Inflammatory macrophage (primary cell): ENCODE measurements at regions not wholly inside any gene's neighbourhood (a gene's known extent, or its start where the extent isn't known, plus 50 kb on each side); places are given as distances from the start of the nearest gene placed in this dataset.
"Not testable (repeated sequence)": the region's sequence is repeated elsewhere in the genome, so short reads cannot be mapped to it uniquely, and the experiment has no call there.

Experiments used
- DNase-seq, 2 donors: peaks; one replicate each; pipeline ENCODE4 v3.0.0-alpha.2; 2020 to 2022

GRCh38 chr14:46147452-46147851 lies 504.1 kb downstream of the RPL10L start:
- no peak for DNase-seq

- DNase-seq: no peak
These were observed 504.6 kb downstream of the RPL10L start for GRCh38 chr14:46147024-46147423.

GRCh38 chr14:46140445-46140844 lies 511.1 kb downstream of the RPL10L start:
- DNase-seq: no peak

DNA sequence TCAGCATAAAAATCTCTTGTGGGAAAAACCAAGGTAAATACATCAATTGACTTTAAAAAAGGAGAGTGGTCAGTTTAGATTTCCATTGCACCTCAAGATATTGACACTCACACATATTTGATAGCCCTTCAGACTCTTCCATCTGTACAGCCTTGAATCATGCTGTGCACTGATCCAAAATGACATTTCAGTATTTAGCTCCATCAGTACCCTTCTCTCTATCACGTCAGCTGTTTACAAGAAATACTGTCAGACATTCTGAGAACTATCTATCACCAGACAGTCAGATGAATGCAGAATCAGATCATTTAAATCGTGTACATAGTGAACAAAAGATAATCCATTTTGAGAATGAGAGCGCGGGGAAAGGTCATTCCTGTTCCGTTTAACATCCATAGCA lies 511.9 kb downstream of the RPL10L start:
- DNase-seq: no peak

DNA sequence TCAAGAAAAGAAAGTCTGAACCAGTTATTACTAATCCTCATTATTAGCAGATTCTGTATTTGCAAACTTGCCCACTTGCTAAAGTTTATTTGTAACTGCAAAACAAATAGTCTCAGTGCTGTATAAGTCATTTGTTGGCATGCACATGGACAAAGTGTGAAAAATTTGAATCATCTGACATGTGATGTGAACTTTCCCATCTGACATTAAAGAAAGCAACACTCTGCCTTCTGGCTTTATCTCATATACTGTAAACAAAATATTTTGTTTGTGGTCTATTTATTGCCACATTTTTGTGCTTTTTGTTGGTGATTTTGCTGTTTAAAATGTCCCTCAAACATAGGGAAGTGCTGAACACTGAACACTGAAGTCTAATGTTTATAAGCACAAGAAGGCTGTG lies 513.8 kb downstream of the RPL10L start:
- no peak for DNase-seq

DNA sequence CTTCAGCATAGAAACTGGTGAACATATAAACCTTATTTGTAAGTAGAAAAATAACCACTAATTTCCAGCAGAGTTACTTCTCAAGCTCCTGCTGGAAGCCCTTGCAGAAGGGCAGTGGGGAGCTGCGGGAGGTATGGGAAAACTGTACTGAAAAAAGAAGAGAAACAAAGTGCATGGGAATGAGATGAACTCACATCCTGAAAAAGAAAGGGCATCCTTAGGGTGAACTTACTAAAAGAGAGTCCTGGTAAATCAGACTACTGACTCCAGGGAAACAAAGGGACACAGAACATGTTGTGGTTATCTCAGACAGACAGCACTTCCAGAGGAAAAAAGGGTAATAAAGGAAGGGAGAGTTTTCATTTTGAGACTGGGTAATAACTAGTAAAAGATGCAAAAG lies 515.1 kb downstream of the RPL10L start:
- DNase-seq: no peak

- no peak for DNase-seq
These were observed 543.4 kb downstream of the RPL10L start for GRCh38 chr14:46108228-46108627.

DNA sequence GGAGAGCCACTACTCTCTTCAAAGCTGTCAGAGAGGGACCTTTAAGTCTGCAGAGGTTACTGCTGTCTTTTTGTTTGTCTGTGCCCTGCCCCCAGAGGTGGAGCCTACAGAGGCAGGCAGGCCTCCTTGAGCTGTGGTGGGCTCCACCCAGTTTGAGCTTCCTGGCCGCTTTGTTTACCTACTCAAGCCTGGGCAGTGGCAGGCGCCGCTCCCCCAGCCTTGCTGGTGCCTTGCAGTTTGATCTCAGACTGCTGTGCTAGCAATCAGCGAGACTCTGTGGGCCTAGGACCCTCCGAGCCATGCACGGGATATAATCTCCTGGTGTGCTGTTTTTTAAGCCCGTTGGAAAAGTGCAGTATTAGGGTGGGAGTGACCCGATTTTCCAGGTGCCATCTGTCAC lies 550.7 kb downstream of the RPL10L start:
- not testable (repeated sequence) for DNase-seq

DNA sequence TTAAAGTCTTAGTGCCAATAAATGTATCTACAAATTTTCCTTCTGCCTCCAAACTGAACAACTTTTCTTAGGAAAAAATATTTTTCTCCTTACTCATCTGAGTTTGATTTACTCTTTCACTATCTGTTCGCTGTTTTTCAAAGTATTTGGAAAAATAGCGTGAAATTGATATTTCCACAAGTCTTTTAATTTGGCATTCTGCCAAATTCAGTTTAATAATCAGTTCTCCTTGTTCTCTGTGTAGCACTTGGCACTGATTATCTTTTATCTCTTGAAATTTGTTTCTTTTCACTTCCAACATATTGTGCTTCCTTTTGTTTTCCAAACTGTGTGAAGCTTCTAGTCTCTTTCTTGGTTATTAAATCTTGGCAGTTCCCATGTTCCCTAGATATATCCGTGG lies 559.8 kb downstream of the RPL10L start:
- no peak for DNase-seq

- DNase-seq: no peak
These were observed 564.0 kb downstream of the RPL10L start for GRCh38 chr14:46087604-46088003.

DNA sequence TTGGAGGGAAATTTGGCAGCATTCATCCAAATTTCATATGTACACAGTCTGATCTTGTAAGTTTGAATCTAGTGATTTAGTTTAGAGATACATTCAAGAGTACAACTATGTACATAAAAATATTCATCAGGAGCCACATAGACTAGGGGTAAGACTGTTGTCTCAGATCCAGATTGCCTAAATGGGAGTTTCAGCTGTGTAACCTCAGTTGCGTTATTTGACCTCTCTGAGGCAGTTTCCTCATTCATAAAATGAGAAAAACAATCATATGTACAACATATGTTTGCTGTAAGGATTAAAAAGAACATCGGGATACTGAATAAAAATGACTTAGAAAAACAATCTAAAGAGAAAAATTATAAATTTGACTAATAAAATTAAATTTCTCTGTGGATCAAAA lies 577.5 kb downstream of the RPL10L start:
- no peak for DNase-seq

- DNase-seq: no peak
These were observed 587.7 kb downstream of the RPL10L start for GRCh38 chr14:46063872-46064271.

DNA sequence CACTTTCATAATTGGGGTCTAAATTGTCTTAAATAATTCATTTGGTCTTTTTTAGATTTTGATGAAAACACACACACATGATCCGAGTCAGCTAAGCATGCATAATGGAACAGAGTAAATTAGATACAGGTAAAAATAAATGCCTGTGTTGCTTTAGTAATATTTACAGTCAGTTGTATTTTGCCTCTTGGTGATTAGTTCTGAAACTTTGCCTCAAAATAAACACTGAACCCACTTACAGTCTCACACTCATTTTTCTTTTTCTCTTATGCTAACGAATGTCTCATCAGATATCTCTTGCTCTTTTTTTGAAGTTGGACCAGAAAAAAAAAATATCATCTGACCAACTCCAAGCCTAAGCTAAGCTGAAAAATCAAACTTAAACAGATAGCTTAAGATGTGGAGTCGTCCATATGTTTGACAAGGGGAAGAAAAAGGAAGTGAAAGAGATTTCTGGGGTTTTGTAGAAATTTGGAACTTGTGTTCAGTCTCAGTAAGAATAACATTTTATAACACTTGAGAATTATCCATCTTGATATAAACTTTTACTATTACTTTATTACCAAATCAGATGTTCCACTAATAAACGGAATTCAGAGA lies 592.5 kb downstream of the RPL10L start:
- no peak for DNase-seq

DNA sequence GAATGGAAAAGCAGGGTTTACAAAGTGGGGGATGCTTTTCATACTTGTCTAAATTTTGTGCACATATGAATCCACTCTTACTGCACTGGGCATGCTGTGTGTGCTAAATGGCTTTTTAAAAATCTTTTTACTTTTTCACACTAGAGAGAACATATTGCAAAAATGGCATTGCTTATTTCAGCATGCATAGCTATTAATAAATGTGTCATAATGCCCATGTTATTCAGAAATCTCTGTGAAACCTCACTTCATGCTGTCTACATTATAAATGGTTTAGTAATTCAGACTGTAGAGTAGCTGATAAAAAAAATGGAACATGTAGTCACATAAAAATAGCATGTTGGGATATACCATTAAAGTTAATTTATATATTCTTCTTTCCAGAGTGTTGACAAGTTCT lies 593.8 kb downstream of the RPL10L start:
- DNase-seq: no peak

DNA sequence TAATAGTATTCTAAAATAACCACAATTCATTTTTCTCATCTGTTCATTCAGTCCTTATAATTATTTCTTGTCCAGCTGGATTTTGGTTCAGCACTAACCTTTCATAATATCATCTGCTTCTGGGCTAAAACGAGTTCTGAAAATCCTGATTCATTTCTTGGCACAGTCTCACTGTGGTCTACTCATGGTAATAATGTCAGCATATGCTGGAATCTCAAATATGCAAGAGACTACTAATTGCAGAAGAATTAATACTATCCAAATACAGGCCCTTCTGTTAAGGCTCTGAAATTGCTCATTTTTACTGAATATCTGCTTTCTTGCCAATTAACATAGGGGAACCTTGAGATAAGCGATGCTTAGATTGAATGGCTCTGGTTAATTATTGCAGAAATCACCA lies 597.1 kb downstream of the RPL10L start:
- no peak for DNase-seq

DNA sequence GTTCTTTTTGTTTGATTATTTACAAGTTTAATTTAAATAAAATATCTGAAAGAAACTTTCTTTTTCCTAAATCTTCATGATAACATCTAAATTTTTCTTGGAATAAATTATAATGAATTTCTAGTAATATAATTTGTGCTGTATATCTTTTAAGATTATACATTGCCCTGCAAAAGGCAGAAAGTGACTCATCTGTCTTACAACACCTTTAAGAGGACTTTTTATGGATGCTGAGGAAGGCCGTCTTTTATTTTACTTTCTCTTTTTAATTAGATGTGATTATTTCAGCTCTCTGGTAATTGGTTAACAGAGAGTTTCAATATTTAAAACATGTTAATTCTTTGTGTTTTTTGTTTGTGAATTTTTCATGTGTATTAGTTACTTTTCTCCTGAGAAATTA lies 598.4 kb downstream of the RPL10L start:
- no peak for DNase-seq

- DNase-seq: no peak
These were observed 599.8 kb downstream of the RPL10L start for GRCh38 chr14:46051796-46052195.

DNA sequence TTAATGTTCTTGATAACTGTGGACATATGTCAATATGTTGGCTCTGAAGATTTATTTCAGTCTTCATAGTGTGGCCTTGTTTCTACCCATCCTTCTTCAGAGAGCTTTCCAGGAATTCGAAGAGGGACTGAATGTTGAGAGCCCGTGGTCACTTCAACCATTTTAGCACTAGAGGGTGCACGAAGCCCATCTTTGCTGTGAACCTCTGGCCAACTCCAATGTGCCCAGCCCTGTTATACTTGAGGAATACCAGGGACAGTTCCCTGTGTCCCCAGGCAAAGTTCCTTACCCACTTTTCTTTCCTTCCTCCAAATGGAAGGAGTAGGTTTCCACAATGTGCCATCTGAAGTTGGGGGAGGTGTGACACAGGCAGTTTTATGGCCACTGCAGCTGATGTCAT lies 603.5 kb downstream of the RPL10L start:
- DNase-seq: no peak

GRCh38 chr14:46036099-46036498 lies 615.5 kb downstream of the RPL10L start:
- DNase-seq: no peak

GRCh38 chr14:46034305-46034704 lies 617.3 kb downstream of the RPL10L start:
- no peak for DNase-seq

DNA sequence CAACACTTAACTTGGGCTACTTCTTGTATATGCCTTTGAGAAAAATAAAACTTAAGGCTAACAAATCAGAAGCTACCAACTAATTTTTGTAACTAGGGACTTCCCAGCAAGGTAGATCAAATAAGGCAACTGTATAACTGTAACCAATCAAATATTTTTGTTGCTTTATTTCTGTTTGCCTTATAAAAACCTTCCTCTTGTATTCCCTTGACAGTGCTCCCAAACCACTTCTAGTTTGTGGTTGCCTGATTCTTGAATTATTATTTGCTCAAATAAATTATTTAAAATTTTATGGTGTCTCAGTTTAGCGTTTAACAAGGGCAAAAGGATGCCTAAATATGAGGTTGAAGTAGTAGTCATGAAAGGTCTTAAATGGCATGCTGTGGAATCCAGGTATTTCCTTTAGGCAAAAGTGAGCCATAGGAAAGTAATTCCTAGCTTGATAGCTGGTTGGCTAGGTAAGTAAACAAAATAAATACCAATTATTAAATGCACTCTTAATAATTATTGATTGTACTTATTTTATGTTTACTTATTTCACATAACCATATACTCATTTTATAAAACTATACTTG lies 632.6 kb downstream of the RPL10L start:
- DNase-seq: no peak

DNA sequence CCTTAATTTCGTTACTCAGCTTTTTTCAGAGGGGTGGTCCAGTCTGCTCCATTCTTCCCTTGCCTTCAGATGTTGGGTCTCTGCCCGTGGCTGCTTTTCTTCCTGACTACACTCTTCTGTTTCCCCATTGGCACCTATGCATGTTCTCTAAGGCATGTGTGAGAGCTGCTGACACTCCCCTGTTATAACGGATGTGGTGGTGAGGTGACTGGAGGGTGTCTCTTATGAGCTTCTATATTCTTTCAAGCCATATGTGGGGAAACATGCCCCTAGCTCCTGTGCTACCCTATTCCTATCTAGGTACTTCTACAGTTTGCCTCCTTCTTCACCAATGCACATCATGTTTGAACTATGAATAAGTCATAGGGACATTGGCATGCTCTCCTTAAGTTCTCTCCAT lies 643.2 kb downstream of the RPL10L start:
- DNase-seq: no peak

- DNase-seq: no peak
These were observed 653.0 kb downstream of the RPL10L start for GRCh38 chr14:45998554-45998953.

- no peak for DNase-seq
These were observed 661.3 kb downstream of the RPL10L start for GRCh38 chr14:45990252-45990651.

- no peak for DNase-seq
These were observed 675.6 kb downstream of the RPL10L start for GRCh38 chr14:45976001-45976400.
